NCI-H2227 treated with DMSO at 0.1 percent for 48 hours (cell line): ENCODE measurements at regions not wholly inside any gene's neighbourhood (a gene's known extent, or its start where the extent isn't known, plus 50 kb on each side); places are given as distances from the start of the nearest gene placed in this dataset.
"Not testable (repeated sequence)": the region's sequence is repeated elsewhere in the genome, so short reads cannot be mapped to it uniquely, and the experiment has no call there.

ENCODE experiments used
- DNase-seq: peaks from one replicate; lab custom pipeline; 2025; lab: John Stamatoyannopoulos, UW

GRCh38 chr3:86887876-86888275, 103.1 kb downstream of the VGLL3 start:
- no peak for DNase-seq

GRCh38 chr3:86880066-86880465, 110.9 kb downstream of the VGLL3 start:
- no peak for DNase-seq

DNA sequence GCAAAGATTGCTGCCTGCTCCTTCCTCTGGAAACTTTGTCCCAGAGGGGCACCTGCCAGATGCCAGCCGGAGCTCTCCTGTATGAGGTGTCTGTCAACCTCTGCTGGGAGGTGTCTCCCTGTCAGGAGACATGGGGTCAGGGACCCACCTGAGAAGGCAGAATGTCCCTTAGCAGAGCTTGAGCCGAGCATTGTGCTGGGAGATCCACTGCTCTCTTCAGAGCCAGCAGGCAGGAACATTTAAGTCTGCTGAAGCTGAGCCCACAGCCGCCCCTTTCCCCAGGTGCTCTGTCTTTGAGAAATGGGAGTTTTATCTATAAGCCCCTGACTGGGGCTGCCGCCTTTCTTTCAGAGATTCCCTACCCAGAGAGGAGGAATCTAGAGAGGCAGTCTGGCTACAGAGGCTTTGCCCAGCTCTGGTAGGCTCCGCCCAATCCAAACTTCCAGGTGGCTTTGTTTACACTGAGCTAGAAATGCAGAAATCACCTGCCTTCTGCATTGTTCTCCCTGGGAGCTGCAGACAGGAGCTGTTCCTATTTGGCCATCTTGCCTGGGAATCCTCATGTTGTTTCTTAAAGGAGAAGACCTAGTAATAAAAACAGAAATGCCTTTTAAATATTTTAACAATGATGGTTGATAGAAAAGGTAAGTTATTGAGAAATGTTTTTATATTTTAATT, 114.3 kb downstream of the VGLL3 start:
- not testable (repeated sequence) for DNase-seq

DNA sequence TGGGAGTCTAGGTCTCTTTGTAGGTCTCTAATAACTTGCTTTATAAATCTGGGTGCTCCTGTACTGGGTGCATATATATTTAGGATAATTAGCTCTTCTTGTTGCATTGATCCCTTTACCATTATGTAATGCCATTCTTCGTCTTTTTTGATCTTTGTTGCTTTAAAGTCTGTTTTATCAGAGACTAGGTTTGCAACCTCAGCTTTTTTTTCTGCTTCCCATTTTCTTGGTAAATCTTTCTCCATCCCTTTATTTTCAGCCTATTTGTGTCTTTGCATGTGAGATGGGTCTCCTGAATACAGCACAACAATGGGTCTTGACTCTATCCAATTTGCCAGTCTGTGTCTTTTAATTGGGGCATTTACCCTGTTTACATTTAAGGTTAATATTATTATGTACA, 116.2 kb downstream of the VGLL3 start:
- not testable (repeated sequence) for DNase-seq

DNA sequence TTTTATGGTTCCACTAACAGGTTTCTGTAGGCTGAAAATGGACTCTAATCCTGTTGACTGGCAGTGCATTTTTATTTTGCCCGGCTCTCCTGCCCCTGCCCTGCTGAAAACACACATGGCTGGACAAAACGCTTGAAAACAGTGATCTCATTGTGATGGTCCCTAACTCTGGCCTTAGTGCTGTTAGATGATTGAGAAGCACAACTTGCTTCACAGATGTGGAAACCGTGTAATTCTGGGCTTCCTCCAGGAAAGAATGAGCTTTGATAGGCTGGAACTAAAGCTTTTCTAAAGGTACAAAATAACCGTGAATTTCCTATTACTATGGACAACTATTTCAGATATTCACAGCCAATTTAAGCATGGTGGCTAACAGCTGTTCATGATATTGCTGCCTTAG, 121.4 kb downstream of the VGLL3 start:
- no peak for DNase-seq

- no peak for DNase-seq
Observed at GRCh38 chr3:86867982-86868381, 123.0 kb downstream of the VGLL3 start.

GRCh38 chr3:86865506-86865905, 125.4 kb downstream of the VGLL3 start:
- no peak for DNase-seq

DNA sequence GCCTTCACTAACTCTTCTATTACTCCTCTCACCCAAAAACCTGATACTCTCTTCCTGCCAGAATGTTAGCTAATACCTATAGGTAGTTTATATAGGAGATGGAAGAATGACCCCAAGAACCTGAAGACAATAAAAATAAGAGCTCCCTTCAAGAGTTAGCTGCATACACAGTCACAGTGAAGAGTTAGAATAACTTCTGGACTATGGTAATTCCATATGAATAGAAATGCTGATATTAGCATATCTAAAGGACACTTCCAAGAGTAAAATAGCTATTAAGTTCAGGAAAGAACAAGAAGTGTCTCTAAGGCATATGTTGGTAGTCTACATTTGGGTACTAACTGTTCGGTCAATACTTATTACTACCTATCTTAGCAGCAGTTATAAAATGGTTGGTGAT, 134.2 kb downstream of the VGLL3 start:
- no peak for DNase-seq

DNA sequence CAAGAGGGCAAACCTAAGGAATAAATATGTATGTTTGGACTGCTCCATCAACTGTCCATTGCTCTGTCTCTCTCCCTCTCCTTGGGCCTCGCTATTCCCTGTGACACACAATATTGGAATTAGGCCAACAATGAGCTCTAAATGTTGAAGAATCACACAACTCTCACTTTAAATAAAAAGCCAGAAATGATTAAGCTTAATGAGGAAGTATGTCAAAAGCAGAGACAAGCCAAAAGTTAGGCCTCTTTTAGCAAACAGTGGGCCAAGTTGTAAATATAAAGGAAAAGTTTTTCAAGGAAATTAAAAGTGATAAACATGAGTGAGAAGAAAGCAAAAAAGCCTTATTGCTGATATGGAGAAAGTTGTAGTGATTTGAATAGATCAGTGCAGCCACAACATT, 141.0 kb downstream of the VGLL3 start:
- DNase-seq = no peak

DNA sequence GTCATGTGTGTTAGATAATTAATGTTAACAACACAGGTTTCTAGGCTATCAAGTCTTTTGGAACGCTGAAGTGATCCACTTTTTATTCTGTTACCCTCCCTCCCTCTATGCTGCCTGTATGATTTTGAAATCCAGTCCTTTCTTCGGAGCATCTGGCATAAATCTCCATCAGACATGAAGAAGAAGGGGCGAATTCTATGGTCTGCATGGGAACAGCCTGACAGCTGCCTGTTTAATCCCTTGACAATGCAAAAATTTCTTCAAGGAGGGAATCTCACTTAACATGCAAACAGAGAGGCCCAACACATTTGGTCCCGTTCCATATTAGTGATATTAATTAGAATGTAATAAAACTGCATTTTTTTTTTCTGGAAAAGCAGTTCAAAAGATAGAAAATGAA, 145.2 kb downstream of the VGLL3 start:
- DNase-seq = peak; percentile 9

DNA sequence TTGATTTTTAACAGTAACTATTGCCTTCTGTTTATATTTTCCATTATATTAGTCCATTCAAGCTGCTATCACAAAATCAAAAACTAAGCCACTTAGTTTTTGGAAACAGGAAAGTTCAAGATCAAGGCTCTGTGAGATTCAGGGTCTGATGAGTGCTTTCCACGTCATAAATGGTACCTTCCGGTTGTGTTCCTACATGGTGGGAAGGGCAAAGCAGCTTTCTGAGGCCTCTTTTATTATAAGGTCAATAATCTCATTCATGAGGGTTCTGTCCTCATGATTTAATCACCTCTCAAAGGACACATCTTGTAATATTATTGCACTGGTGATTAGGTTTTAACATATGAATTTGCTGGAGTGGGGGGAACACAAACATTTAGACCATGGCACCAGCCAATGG, 152.0 kb downstream of the VGLL3 start:
- DNase-seq = no peak

- no peak for DNase-seq
Observed at GRCh38 chr3:86837871-86838270, 153.1 kb downstream of the VGLL3 start.

- DNase-seq = no peak
Observed at GRCh38 chr3:86830566-86830965, 160.4 kb downstream of the VGLL3 start.

GRCh38 chr3:86828751-86829150, 162.2 kb downstream of the VGLL3 start:
- no peak for DNase-seq

DNA sequence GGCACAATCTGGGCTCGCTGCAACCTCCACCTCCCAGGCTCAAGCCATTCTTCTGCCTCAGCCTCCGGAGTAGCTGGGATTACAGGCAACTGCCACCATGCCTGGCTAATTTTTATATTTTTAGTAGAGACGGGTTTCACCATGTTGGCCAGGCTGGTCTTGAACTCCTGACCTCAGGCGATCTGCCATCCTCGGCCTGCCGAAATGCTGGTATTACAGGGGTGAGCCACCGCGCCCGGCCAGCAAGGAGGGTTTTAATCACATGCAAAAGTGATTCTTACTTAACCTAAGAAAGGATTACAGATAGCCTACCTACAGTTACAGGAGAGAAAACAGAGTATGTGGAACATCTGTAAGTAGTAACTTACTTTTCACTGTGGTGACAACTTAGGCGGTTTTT, 163.4 kb downstream of the VGLL3 start:
- not testable (repeated sequence) for DNase-seq

DNA sequence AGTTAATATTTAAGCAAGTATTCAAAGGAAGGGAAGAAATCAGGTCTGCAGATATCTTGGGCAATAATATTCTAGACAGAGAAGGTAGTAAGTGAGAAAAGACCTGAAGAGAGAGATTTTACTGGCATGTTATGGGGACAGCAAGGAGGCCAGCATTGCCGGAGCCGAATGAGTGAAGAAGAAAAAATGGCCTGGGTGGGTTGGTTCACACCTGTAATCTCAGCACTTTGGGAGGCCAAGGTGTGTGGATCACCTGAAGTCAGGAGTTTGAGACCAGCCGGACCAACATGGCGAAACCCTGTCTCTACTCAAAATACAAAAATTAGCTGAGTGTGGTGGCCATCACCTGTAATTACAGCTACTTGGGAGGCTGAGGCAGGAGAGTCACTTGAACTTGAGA, 164.7 kb downstream of the VGLL3 start:
- no peak for DNase-seq

- peak; percentile 53 for DNase-seq
Observed at GRCh38 chr3:86815880-86816279, 175.1 kb downstream of the VGLL3 start.

DNA sequence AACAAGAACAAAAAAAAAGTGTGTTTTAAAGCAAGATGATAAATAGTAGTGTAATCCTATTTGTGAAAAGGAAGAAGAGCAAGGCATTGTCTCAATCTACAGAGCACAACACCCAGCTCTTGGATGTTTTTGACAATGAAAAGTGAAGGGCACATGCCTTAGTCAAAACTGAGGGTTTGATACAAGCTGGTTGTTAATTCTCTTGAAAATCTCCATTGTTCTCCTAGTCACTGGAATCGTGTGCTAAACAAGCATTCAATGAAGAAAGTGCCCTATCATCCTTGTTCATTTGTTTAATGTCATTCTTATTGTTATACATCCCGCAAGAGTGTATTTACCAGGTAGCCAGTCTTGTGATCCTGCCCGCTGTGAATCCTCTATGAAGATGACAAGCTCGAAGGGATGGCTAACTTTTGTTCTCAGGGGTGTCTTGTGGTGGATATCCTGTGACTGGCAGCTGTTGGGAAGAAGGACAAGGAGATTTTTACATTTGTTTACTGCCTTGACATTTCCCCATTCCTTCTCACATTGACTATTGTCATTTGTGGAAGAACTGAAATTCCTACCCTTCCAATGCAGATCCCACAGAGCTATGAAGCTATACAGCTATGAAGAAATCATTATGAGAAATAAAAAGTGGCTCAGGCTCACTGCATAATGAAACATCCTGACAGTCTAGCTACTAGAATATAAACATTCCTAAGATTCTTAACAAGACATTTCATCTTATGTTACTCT, 175.9 kb downstream of the VGLL3 start:
- no peak for DNase-seq

- DNase-seq = no peak
Observed at GRCh38 chr3:86814321-86814720, 176.6 kb downstream of the VGLL3 start.

GRCh38 chr3:86801921-86802320, 189.0 kb downstream of the VGLL3 start:
- no peak for DNase-seq

- DNase-seq = no peak
Observed at GRCh38 chr3:86801066-86801465, 189.9 kb downstream of the VGLL3 start.

- DNase-seq = no peak
Observed at GRCh38 chr3:86800116-86800515, 190.8 kb downstream of the VGLL3 start.

GRCh38 chr3:86797946-86798345, 193.0 kb downstream of the VGLL3 start:
- no peak for DNase-seq
